Kidney (tissue), 13 donors: ENCODE measurements at regions not wholly inside any gene's neighbourhood (a gene's known extent, or its start where the extent isn't known, plus 50 kb on each side); places are given as distances from the start of the nearest gene placed in this dataset.
"Not testable (repeated sequence)": the region's sequence is repeated elsewhere in the genome, so short reads cannot be mapped to it uniquely, and the experiment has no call there.

Source experiments
- DNase-seq, 5 donors: peaks; one replicate each; pipeline ENCODE4 v3.0.0-alpha.2; 2013 to 2020
- FAIRE-seq: peaks from 2 replicates; lab custom pipeline; 2012; peaks lifted over from hg19 to GRCh38; lab: Jason Lieb, UNC
- H3K27ac ChIP-seq, 2 donors: one replicate each; pipeline ENCODE4 v1.7.0; 2013; ENCODE audit warnings: low read depth in 2 of 2, low read length in 2 of 2, inconsistent platforms in 1 of 2
- H3K27me3 ChIP-seq: one replicate; pipeline ENCODE4 v1.7.1; 2013; ENCODE audit warnings: low read length, inconsistent platforms; ENCODE audit not compliant: control insufficient read depth, insufficient read depth
- H3K36me3 ChIP-seq, 3 donors: one replicate each; pipeline versions ENCODE4 v1.7.0 to v1.7.1; 2013; ENCODE audit warnings: low read length in 3 of 3, control low read depth in 1 of 3, inconsistent platforms in 1 of 3; ENCODE audit not compliant: insufficient read depth in 3 of 3, control insufficient read depth in 2 of 3
- H3K4me1 ChIP-seq, 3 donors: one replicate each; pipeline versions ENCODE4 v1.7.0 to v1.7.1; 2013; ENCODE audit warnings: low read length in 3 of 3, inconsistent platforms in 1 of 3, low read depth in 1 of 3; ENCODE audit not compliant: control insufficient read depth in 2 of 3, insufficient read depth in 2 of 3
- H3K4me3 ChIP-seq, 3 donors: one replicate each; pipeline versions ENCODE4 v1.7.0 to v1.8.1; 2013; ENCODE audit warnings: low read length in 3 of 3, control low read depth in 1 of 3, inconsistent platforms in 1 of 3
- H3K9ac ChIP-seq, 3 donors: one replicate each; pipeline versions ENCODE4 v1.7.0 to v1.7.1; 2013; ENCODE audit warnings: low read length in 3 of 3, control low read depth in 1 of 3, inconsistent platforms in 1 of 3
- H3K9me3 ChIP-seq, 3 donors: one replicate each; pipeline versions ENCODE4 v1.7.0 to v1.7.1; 2013; ENCODE audit warnings: low read length in 3 of 3, control low read depth in 1 of 3, inconsistent platforms in 1 of 3; ENCODE audit not compliant: control insufficient read depth in 2 of 3, insufficient read depth in 1 of 3
- CTCF ChIP-seq: IDR thresholded peaks from 3 replicates; pipeline ENCODE4 v1.5.1; 2012; ENCODE audit warnings: mild to moderate bottlenecking, moderate library complexity, borderline replicate concordance; ENCODE audit not compliant: insufficient read depth; ENCODE audit errors: extremely low read depth
- intact Hi-C: fragments of 100-400 bp; cut with DNase I; formaldehyde crosslinking; loops from one replicate; pipeline ENCODE4 v1.11.1; 2022
- donor health status: control.
- donor health status: control.
- donor health status: control.
- donor health status: control.
- donor health status: control.
- donor health status: DM: yes; HTN: yes; CAD: no.
- donor health status: Normal renal cell carcinoma (clear cell type).

- H3K27me3 ChIP-seq: no peaks in the 10 kb centered on the region
- H3K36me3 ChIP-seq: no peaks in the 10 kb centered on the region
- no peak for DNase-seq
- H3K9me3 ChIP-seq: no peaks in the 10 kb centered on the region
- no peak overlapping the region for H3K4me3 ChIP-seq
- TF ChIP-seq CTCF: no peak
- H3K27ac ChIP-seq: no peak overlapping the region
- H3K4me1 ChIP-seq: no peaks in the 10 kb centered on the region
- intact Hi-C loops: no loop called here
- no peak overlapping the region for H3K9ac ChIP-seq
- FAIRE-seq: no peak
Observed at GRCh38 chr1:204777591-204777990, 92.1 kb upstream of the LRRN2 start.

GRCh38 chr1:204780630-204781029 is 90.0 kb upstream of the NFASC start:
- no peak overlapping the region for H3K4me3 ChIP-seq
- FAIRE-seq: no peak
- no peaks in the 10 kb centered on the region for H3K36me3 ChIP-seq
- H3K9ac ChIP-seq: no peak overlapping the region
- no peak for DNase-seq
- TF ChIP-seq CTCF: no peak
- H3K27me3 ChIP-seq: no peaks in the 10 kb centered on the region
- intact Hi-C loops: no loop called here
- H3K9me3 ChIP-seq: no peaks in the 10 kb centered on the region
- no peaks in the 10 kb centered on the region for H3K4me1 ChIP-seq
- H3K27ac ChIP-seq: no peak overlapping the region

- Histone ChIP-seq H3K9ac (no peak overlapping the region), H3K4me1 (no peaks in the 10 kb centered on the region), H3K4me3 (no peak overlapping the region), H3K27me3 (no peaks in the 10 kb centered on the region), H3K36me3 (no peaks in the 10 kb centered on the region), H3K27ac (no peak overlapping the region), H3K9me3 (no peaks in the 10 kb centered on the region)
- no peak for FAIRE-seq
- intact Hi-C loops: no loop called here
- no peak for DNase-seq
- no peak for TF ChIP-seq CTCF
Observed at GRCh38 chr1:204782118-204782700, 88.5 kb upstream of the NFASC start.

- H3K36me3 ChIP-seq, DNase-seq, H3K4me1 ChIP-seq, H3K27ac ChIP-seq, intact Hi-C loops, FAIRE-seq, H3K9me3 ChIP-seq, H3K27me3 ChIP-seq, H3K4me3 ChIP-seq, H3K9ac ChIP-seq: not testable (repeated sequence)
Observed at GRCh38 chr1:204785023-204785422, 85.6 kb upstream of the NFASC start.
